Lung microvascular endothelial cell (primary cell): ENCODE measurements at regions not wholly inside any gene's neighbourhood (a gene's known extent, or its start where the extent isn't known, plus 50 kb on each side); places are given as distances from the start of the nearest gene placed in this dataset.
"Not testable (repeated sequence)": the region's sequence is repeated elsewhere in the genome, so short reads cannot be mapped to it uniquely, and the experiment has no call there.

Experiments
- DNase-seq, 2 donors: peaks; one replicate each; pipeline versions ENCODE4 v3.0.0 to v3.0.0-alpha.2; 2010; ENCODE audit warnings: low read depth in 2 of 2

DNA sequence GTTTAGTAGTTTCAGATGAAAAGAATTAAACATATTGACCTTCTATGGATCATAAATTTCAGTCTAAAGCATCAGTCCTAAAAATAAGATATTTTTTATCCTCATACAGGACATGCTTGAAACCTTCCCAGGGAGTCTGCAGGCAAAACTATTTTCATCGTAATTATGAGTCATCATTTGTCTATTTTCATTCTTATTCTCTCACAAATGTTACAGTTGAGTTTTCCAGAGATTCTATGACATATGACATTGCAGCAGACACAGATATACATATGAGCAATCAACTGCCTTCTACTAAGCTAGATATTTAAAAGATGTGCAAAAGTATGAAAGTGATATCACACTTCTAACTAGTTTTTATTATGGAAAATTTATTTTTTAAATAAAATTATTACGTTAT is 398.0 kb downstream of the MAGEB5 start:
- peak in 1 of 2 donors; percentile 19 for DNase-seq

DNA sequence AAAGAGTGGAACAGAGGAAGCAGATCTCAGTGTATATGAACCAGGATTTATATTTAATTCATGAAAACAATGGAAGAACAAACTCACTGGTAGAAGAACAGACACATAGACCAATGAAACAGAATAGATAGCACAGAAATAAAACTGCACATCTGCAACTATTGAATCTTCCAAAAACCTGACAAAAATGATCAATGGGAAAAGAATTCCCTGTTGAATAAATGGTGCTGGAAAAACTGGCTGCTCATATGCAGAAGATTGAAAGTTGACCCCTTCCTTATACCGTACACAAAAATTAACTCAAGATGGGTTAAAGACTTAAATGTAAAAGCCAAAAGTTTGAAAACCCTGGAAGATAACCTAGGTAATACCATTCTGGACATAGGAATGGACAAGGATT is 391.0 kb downstream of the MAGEB5 start:
- DNase-seq, result no peak

DNA sequence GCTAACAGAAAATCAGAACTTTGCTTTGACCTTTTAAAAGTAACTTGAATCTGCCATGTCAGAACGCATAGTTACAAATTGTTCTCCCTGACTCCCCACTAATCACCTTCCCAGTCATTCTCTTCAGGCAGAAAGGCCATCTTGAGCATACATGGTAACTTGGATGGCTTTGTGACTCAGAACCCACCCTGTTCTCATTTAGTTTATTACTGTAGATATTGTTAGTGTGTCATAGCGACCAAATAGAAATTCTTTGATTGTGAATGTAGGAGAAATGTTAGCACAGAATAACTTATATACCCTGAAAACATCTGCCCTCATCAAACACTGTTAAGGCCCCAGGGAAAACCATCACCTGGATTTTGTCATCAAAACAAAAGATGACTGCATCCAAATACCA is 382.0 kb downstream of the MAGEB5 start:
- DNase-seq, result no peak

GRCh38 chrX:26590849-26591248 is 374.9 kb downstream of the MAGEB5 start:
- no peak for DNase-seq

DNA sequence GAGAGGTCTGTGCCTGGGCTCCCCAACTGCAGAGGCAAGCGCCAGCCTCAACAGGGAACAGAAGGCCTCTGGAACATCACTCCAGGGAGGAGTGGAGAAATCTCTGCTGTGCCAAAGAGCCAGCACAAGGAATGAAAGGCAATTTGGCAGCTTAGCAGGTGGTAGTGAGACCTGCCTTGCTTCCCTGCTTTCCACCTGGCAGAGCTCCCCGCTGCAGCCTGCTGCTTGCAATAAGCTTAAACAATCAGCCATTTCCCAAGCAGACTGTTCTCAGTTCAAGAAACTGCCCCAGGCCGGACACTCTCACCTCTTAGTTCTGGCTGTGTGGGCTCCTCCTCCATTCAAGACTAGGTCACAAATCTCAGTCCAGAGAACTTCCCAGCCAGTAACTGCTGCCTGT is 370.6 kb downstream of the MAGEB5 start:
- no peak for DNase-seq

GRCh38 chrX:26581091-26581490 is 365.1 kb downstream of the MAGEB5 start:
- no peak for DNase-seq

DNA sequence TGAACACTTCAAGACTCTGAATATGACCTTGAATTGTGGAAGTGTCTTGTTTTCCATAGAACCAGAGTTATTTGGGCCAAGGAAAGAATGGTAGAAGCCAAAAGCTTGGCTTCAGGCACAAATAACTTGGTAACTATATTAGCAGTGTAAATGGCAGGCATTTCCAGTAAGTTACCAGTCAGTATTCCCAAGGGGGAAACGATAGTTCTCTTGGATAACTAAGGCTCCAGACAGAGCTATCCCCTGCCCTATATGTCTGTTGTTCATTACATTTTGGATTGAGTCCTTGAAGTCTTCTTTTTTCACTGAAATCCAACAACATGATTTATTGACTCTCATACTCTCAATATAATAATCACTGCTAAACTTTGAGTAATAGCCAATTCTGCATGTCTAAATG is 364.1 kb downstream of the MAGEB5 start:
- DNase-seq, result no peak

DNA sequence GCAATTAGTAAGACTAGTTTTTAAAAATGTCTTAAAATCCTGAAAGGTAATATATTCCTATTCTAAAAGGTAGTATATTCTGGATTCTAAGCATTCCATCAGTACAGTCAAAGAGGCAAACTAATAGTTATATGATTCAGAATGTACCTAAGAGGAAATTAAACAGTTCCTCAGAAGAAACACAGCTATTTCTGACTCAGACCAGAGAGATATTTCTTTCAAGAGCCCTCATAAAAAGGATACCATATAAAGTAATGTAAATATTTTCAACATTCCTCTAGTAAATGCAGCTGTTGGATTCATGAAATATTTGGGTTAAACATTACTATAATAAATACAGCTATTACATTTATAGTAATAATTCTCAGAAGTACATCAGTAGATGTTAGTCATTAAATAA is 358.3 kb downstream of the MAGEB5 start:
- peak in 1 of 2 donors; percentile 14 for DNase-seq

- no peak for DNase-seq
Measured at GRCh38 chrX:26562156-26562555, 346.2 kb downstream of the MAGEB5 start.

GRCh38 chrX:26559855-26560254 is 343.9 kb downstream of the MAGEB5 start:
- DNase-seq, result no peak

DNA sequence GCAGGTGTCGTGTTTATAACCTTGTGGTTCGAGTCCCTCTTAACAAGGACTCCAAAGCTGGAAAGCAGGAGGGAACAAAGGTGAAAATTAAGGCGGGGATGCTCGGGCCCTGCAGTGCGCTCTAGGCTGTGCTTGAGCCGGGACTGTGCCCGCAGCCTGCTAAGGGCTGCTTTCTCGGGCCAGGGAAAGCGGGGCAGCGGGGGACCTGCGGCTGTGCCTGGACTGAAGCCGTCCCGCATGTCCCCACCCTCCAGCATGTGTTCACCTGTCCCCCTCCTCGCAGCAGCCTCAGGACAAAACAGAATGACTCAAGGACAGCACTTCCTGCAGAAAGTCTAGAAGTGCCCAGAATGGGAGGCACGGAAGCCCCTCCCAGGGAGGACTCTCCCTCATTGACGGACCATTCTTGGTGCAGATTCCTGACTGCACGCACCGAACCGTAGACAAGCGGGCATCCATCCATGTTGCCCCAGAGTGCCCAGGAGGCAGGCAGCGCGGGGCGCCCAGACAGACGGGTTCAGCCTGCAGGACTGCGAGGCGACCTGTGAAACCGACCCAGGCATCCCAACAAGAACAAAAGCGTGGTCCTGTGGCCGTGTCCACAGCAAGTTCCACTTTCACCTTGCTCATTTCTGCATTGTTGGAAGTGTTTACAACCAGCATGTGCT is 342.9 kb downstream of the MAGEB5 start:
- no peak for DNase-seq

- no peak for DNase-seq
Measured at GRCh38 chrX:26557691-26558321, 341.8 kb downstream of the MAGEB5 start.

DNA sequence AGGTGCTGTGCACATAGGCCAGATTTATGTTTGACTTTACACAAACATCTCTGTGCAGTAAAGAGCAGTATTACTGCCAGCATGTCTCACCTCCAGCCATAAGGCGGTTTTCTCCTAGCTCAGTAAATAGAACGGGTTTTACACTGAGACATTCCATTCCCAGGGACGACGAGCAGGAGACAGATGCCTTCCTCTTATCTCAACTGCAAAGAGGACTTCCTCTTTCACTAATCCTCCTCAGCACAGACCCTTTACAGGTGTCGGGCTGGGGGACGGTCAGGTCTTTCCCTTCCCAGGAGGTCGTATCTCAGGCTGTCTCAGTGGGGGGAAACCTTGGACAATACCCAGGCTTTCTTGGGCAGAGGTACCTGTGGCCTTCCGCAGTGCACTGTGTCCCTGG is 309.8 kb downstream of the MAGEB5 start:
- not testable (repeated sequence) for DNase-seq

DNA sequence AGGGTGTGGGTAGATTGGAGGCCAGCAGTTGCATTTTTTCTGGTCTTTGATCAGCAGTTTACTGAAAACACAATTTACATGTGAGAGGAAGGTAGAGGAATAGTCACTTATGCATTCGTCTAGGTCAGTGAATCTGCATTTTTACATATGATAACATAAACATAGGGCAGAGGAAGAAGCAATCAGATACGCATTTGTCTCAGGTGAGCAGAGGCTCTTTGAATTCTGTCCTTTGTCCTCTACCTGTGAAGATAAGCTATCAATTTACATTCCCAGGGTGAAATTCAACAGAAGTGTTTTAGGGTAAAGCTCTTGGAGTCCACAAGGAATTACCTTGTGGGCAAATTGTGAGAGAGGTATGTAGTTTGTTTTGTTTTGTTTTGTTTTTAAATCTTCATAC is 306.5 kb downstream of the MAGEB5 start:
- DNase-seq, result no peak

DNA sequence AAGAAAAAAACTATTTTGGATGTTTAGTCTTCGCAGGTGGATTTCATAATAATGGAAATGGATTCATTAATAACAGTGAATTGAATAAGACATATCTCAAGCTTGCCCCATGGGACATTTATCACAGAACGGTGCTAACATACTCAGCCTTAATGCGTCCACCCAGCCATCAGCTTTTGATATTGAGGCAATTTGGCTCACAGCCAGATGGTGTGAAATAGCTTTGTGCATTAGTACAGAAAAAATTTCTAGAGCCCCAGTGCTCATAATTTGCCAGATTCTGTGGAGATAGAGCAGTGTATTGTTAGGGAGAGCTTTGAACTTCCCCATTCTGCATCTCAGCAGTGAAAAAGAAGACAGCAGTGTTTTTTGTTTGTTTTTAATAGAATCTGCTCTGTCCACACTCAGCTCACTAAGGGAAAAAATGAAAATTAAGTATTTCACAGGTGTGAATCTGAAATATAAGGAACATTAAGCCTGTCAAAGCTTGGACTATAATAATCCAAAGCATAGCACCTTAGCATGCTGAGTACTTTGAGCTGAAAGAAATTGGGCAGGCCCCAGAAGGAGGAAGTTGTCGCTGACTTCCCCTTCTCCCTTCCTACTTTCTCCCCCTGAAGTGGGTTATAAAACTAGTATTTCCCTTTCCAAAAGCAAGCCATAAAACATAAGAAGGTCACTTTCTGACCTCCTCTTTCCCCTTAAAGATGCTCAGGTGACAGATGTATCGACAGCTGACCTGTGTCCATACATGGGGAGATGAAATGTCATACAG is 295.8 kb downstream of the MAGEB5 start:
- no peak for DNase-seq

- DNase-seq, result no peak
Measured at GRCh38 chrX:26470941-26471340, 255.0 kb downstream of the MAGEB5 start.

DNA sequence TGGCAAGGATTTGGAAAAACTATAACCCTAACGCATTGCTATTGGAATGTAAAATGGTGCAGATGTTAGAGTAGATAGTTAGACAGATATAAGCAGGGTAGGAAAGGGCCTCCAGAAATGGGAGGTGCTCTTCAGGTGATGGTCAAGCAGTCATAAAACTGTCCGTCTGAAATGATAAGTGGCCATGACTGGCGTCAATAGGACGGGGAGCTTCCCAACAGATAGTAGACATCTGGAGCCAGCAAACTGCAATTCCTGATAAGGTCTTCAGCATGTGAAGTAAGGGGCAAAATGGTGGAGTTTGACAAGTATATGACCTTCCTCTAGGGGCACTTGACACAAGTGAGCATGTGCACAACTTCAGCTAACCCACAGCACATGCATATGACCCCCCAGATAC is 250.4 kb downstream of the MAGEB5 start:
- no peak for DNase-seq

- DNase-seq, result no peak
Measured at GRCh38 chrX:26445288-26445687, 229.3 kb downstream of the MAGEB5 start.

GRCh38 chrX:26444417-26444816 is 228.4 kb downstream of the MAGEB5 start:
- not testable (repeated sequence) for DNase-seq

DNA sequence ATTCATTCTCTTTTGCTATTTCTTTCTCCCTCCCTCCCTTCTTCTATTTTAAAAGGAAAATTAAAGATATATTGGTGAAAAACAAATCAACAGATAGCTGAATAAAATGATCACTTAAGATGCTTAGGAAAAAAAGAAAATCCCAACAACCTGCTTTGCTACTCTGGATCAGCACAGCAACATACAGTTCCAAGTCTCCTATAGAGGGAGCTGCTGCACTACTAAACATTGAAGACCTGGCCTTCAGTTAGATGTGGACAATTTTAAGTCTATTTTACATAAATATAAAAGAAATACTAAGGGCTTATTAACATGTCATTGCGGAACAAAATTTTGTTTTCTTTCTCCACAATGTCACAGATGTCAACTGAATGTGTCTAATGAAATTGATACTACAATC is 226.4 kb downstream of the MAGEB5 start:
- DNase-seq, result peak; percentile 8 to 38

DNA sequence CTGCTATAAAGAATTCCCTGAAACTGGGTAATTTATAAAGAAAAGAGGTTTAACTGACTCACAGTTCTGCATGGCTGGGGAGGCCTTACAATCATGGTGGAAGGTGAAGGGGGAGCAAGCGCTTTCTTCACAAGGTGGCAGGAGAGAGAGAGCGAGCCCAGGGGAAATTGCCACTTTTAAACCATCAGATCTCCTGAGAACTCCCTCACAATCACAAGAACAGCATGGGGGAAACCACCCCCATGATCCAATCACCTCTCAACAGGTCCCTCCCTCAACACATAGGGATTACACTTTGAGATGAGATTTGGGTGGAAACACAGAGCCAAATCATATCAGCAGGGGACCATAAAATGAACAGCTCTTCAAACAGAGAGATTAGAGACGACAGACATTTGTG is 198.6 kb downstream of the MAGEB5 start:
- DNase-seq, result no peak

DNA sequence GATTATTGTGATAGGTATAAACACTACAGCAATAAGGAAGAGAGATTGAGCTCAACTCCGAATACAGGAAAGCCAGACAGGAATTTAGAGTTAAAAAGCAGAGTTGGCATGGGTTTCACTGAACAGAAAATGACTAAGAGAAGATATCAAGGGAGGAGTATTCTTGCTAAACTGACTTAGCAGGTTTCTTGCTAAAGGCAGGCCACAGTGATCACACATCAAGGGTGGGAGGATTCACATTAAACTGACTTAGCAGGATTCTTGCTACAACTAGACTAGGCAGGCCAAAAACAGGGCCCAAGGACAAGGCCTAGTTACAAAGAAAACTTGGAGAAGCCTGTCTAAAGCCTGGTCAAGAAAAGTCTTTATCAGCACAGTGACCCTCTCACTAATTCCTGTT is 195.1 kb downstream of the MAGEB5 start:
- DNase-seq, result no peak

- DNase-seq, result no peak
Measured at GRCh38 chrX:26409636-26410035, 193.7 kb downstream of the MAGEB5 start.
